SH-SY5Y (cell line): ENCODE measurements at regions not wholly inside any gene's neighbourhood (a gene's known extent, or its start where the extent isn't known, plus 50 kb on each side); places are given as distances from the start of the nearest gene placed in this dataset.

ENCODE experiments used
- GATA2 ChIP-seq: IDR thresholded peaks from 2 replicates; pipeline ENCODE4 v1.6.1; 2011; ENCODE audit warnings: mild to moderate bottlenecking, low read depth, low read length
- GATA3 ChIP-seq: IDR thresholded peaks from 2 replicates; pipeline ENCODE4 v1.6.1; 2011; ENCODE audit warnings: low read depth, mild to moderate bottlenecking, low read length, moderate library complexity

DNA sequence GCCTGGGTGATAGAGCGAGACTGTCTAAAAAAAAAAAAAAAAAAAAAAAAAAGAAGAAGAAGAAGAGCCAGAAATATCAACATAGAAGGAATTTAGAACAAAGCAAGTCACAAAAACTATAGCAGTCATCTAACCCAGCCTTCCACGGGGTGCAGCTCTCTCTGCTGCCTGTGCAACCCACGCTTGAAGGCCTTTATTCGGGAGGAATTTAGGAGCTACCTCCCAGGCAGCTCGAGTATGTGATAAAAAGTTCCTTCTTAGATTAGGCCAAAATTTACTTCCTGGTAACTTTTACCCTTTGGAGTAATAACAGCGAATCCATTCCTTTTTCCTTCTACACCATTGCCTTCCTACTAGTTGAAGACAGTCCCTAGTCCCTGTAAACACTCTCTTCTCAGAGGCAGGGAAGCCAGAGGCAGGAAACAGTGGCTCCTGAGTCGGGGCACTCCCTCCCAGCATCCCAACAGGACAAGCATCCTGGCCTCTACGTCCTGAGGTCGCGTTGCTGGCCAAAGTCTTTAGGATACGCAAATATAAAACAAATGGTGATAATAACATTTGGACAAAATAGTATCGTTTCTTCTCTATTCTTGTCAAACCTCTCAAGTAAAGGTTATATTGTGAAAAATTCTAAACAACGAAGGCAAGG lies 109.3 kb upstream of the KMT2C start:
- TF ChIP-seq GATA2 (no peak), GATA3 (no peak)
